OCI-LY1 (cell line): ENCODE measurements at regions not wholly inside any gene's neighbourhood (a gene's known extent, or its start where the extent isn't known, plus 50 kb on each side); places are given as distances from the start of the nearest gene placed in this dataset.

Experiments
- EZH2 ChIP-seq: fragments of 200-600 bp; sonication (generic), shearing (Covaris generic); IDR thresholded peaks from 2 replicates; pipeline ENCODE4 v1.8.0; 2017; ENCODE audit warnings: borderline replicate concordance, mixed run types, mild to moderate bottlenecking, antibody characterized with exemption, low read length, moderate library complexity, mixed read lengths
- TF ChIP-seq, protein P1 (sequence below): fragments of 200-600 bp; sonication (generic), shearing (Covaris generic); IDR thresholded peaks from 2 replicates; pipeline ENCODE4 v1.5.1; 2017; ENCODE audit warnings: mild to moderate bottlenecking, antibody characterized with exemption, low read length, moderate library complexity, mixed read lengths

DNA sequence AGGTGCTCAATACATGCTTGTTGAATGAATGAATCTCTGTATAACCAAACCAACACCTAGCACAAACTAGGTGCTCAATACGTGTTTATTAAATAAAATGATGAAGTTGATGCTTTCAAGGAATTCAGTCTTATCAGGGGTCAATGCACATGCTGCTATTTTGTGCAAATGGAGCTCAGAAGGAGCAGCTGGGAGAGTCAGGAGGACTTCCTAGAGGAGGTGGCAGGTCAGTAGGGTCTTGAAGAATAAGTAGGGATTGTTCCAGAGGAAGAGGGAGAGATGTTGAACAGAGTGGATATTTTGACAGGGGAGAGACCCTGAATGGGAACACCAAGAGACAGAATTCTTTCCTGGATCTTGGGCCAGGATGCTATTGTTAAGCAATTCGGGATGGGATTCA, 92.7 kb upstream of the LHX1 start:
- TF ChIP-seq, protein P1, sequence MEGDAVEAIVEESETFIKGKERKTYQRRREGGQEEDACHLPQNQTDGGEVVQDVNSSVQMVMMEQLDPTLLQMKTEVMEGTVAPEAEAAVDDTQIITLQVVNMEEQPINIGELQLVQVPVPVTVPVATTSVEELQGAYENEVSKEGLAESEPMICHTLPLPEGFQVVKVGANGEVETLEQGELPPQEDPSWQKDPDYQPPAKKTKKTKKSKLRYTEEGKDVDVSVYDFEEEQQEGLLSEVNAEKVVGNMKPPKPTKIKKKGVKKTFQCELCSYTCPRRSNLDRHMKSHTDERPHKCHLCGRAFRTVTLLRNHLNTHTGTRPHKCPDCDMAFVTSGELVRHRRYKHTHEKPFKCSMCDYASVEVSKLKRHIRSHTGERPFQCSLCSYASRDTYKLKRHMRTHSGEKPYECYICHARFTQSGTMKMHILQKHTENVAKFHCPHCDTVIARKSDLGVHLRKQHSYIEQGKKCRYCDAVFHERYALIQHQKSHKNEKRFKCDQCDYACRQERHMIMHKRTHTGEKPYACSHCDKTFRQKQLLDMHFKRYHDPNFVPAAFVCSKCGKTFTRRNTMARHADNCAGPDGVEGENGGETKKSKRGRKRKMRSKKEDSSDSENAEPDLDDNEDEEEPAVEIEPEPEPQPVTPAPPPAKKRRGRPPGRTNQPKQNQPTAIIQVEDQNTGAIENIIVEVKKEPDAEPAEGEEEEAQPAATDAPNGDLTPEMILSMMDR = no peak
- TF ChIP-seq EZH2 = no peak
